Neural progenitor cell (in vitro differentiated cells): ENCODE measurements at regions not wholly inside any gene's neighbourhood (a gene's known extent, or its start where the extent isn't known, plus 50 kb on each side); places are given as distances from the start of the nearest gene placed in this dataset.

Experiments used
- DNase-seq: peaks from one replicate; pipeline ENCODE4 v3.0.0-alpha.2; 2016; ENCODE audit warnings: low spot score
- H2AFZ ChIP-seq: fragments of 200-600 bp; sonication (generic); replicated peaks from 2 replicates; pipeline ENCODE4 v1.6.1; 2016; ENCODE audit warnings: antibody characterized with exemption
- H3F3A ChIP-seq: fragments of 200-600 bp; sonication (generic); 2 replicates; pipeline ENCODE4 v1.6.1; 2016; ENCODE audit warnings: antibody characterized with exemption, low read depth
- H3K27ac ChIP-seq: fragments of 200-600 bp; sonication (generic); 2 replicates; pipeline ENCODE4 v1.5.1; 2016; ENCODE audit warnings: mild to moderate bottlenecking
- H3K27me3 ChIP-seq: fragments of 200-600 bp; sonication (generic); 2 replicates; pipeline ENCODE4 v1.6.1; 2016; ENCODE audit warnings: mild to moderate bottlenecking, moderate library complexity
- H3K36me3 ChIP-seq: fragments of 200-600 bp; sonication (generic); 2 replicates; pipeline ENCODE4 v1.5.1; 2016
- H3K4me1 ChIP-seq: fragments of 200-600 bp; sonication (generic); 2 replicates; pipeline ENCODE4 v1.6.1; 2016; ENCODE audit warnings: mixed run types
- H3K4me2 ChIP-seq: fragments of 200-600 bp; sonication (generic); 2 replicates; pipeline ENCODE4 v1.6.1; 2016
- H3K4me3 ChIP-seq: fragments of 200-600 bp; sonication (generic); 2 replicates; pipeline ENCODE4 v1.5.1; 2016
- H3K79me2 ChIP-seq: fragments of 200-600 bp; sonication (generic); 2 replicates; pipeline ENCODE4 v1.6.1; 2016; ENCODE audit warnings: low read depth
- H3K9ac ChIP-seq: fragments of 200-600 bp; sonication (generic); 2 replicates; pipeline ENCODE4 v1.6.1; 2016
- H3K9me3 ChIP-seq: fragments of 200-600 bp; sonication (generic); 2 replicates; pipeline ENCODE4 v1.5.1; 2016; ENCODE audit warnings: low read depth
- H4K20me1 ChIP-seq: fragments of 200-600 bp; sonication (generic); 2 replicates; pipeline ENCODE4 v1.6.1; 2016; ENCODE audit warnings: low read depth
- H3K27ac Mint-ChIP-seq: 3 replicates; pipeline ENCODE4 v1.8.0; 2021; ENCODE audit warnings: mixed read lengths
- H3K27me3 Mint-ChIP-seq: 2 replicates; pipeline ENCODE4 v1.8.0; 2022; ENCODE audit warnings: low read depth, mild to moderate bottlenecking, inconsistent platforms, moderate library complexity, mixed read lengths; ENCODE audit not compliant: insufficient read depth
- H3K36me3 Mint-ChIP-seq: 3 replicates; pipeline ENCODE4 v1.8.0; 2021; ENCODE audit warnings: mixed read lengths
- H3K4me1 Mint-ChIP-seq: 3 replicates; pipeline ENCODE4 v1.8.0; 2021; ENCODE audit warnings: mixed read lengths
- H3K4me3 Mint-ChIP-seq: 3 replicates; pipeline ENCODE4 v1.8.0; 2021; ENCODE audit warnings: mild to moderate bottlenecking, moderate library complexity, mixed read lengths
- H3K9me3 Mint-ChIP-seq: 3 replicates; pipeline ENCODE4 v1.8.0; 2020; ENCODE audit warnings: mixed read lengths
- EZH2 ChIP-seq: fragments of 200-600 bp; sonication (generic); IDR thresholded peaks from 2 replicates; pipeline ENCODE4 v1.6.1; 2017; ENCODE audit warnings: antibody characterized with exemption, mild to moderate bottlenecking, moderate library complexity
- EZH2phosphoT487 ChIP-seq: fragments of 200-600 bp; sonication (generic); IDR thresholded peaks from 2 replicates; pipeline ENCODE4 v1.6.1; 2017; ENCODE audit warnings: antibody characterized with exemption
- TF ChIP-seq, protein P1 (sequence below): fragments of 200-600 bp; sonication (generic); IDR thresholded peaks from 2 replicates; pipeline ENCODE4 v1.5.1; 2017; ENCODE audit warnings: antibody characterized with exemption, mild to moderate bottlenecking

DNA sequence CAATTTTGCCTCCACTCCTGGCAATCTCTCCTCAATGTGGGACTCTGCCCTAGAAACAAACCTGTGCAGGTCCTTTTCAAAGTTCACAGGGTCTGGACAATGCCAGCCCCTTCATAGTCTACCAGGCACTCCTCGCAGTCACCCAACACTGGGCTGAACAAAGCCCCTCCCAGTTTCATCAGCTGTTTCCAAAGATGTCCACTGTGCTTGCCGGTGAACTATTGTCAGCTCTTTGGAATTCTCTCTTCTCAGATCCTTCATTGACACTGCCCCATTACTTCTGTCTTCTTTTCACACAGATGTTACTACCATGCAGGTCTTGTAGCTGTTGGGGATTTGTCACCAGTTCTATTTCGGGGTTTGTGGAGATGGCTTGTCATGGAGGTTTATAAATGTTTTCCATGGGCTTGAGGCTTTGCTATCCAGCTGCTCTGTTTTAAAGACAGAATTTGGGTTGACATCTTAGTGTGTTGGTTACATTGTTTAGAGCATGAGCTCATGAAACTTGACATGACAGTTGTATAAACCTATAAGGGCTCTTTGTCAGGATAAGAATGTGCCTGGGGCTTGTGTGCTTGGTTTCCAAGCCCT is 77.3 kb upstream of the DHRS4 start:
- Histone ChIP-seq H3K9me3 (peaks cover 12% of the 10 kb centered on the region), H4K20me1 (no peaks in the 10 kb centered on the region), H3K4me3 (no peak overlapping the region), H2AFZ (no peak overlapping the region), H3F3A (no peaks in the 10 kb centered on the region), H3K4me1 (no peaks in the 10 kb centered on the region), H3K79me2 (no peaks in the 10 kb centered on the region), H3K27me3 (no peaks in the 10 kb centered on the region), H3K27ac (no peak overlapping the region), H3K9ac (no peak overlapping the region), H3K36me3 (no peaks in the 10 kb centered on the region), H3K4me2 (no peak overlapping the region)
- Mint-ChIP-seq H3K27ac (no peak overlapping the region), H3K4me1 (no peaks in the 10 kb centered on the region), H3K9me3 (no peaks in the 10 kb centered on the region), H3K4me3 (no peak overlapping the region), H3K36me3 (no peaks in the 10 kb centered on the region), H3K27me3 (no peaks in the 10 kb centered on the region)
- DNase-seq: no peak
- TF ChIP-seq EZH2 (no peak), EZH2phosphoT487 (no peak)
- TF ChIP-seq, protein P1, sequence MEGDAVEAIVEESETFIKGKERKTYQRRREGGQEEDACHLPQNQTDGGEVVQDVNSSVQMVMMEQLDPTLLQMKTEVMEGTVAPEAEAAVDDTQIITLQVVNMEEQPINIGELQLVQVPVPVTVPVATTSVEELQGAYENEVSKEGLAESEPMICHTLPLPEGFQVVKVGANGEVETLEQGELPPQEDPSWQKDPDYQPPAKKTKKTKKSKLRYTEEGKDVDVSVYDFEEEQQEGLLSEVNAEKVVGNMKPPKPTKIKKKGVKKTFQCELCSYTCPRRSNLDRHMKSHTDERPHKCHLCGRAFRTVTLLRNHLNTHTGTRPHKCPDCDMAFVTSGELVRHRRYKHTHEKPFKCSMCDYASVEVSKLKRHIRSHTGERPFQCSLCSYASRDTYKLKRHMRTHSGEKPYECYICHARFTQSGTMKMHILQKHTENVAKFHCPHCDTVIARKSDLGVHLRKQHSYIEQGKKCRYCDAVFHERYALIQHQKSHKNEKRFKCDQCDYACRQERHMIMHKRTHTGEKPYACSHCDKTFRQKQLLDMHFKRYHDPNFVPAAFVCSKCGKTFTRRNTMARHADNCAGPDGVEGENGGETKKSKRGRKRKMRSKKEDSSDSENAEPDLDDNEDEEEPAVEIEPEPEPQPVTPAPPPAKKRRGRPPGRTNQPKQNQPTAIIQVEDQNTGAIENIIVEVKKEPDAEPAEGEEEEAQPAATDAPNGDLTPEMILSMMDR: no peak

DNA sequence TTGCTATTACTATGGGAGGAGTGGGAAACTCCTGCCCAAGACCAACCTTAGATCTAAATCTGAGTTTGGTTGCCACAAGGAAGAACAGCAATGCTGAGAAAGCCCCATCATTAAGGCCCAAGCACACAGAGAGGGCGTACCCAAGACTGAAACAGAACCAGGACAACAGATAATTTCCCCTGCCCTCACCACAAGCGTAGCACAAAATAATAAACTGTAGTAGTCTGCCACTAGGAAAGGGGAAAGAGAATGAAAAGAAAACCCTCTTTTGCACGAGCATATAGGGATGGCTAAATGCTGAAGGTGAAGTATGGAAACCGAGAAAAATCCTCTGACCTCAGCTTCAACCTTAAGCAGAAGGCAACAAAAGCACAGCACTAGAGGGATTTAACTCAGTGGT is 76.5 kb upstream of the DHRS4 start:
- no peaks in the 10 kb centered on the region for H3K4me1 ChIP-seq
- no peak overlapping the region for H3K4me3 ChIP-seq
- H3K36me3 ChIP-seq: no peaks in the 10 kb centered on the region
- no peaks in the 10 kb centered on the region for H3K27me3 Mint-ChIP-seq
- H3K4me1 Mint-ChIP-seq: no peaks in the 10 kb centered on the region
- H4K20me1 ChIP-seq: no peaks in the 10 kb centered on the region
- TF ChIP-seq EZH2phosphoT487 (no peak), EZH2 (no peak)
- TF ChIP-seq, protein P1: no peak
- no peak overlapping the region for H3K27ac Mint-ChIP-seq
- no peaks in the 10 kb centered on the region for H3K9me3 Mint-ChIP-seq
- no peak overlapping the region for H3K4me3 Mint-ChIP-seq
- H3K27ac ChIP-seq: no peak overlapping the region
- DNase-seq: no peak
- H3F3A ChIP-seq: no peaks in the 10 kb centered on the region
- H3K36me3 Mint-ChIP-seq: no peaks in the 10 kb centered on the region
- H3K9ac ChIP-seq: no peak overlapping the region
- peaks cover 14% of the 10 kb centered on the region for H3K9me3 ChIP-seq
- H3K4me2 ChIP-seq: no peak overlapping the region
- H2AFZ ChIP-seq: no peak overlapping the region
- no peaks in the 10 kb centered on the region for H3K27me3 ChIP-seq
- H3K79me2 ChIP-seq: no peaks in the 10 kb centered on the region

DNA sequence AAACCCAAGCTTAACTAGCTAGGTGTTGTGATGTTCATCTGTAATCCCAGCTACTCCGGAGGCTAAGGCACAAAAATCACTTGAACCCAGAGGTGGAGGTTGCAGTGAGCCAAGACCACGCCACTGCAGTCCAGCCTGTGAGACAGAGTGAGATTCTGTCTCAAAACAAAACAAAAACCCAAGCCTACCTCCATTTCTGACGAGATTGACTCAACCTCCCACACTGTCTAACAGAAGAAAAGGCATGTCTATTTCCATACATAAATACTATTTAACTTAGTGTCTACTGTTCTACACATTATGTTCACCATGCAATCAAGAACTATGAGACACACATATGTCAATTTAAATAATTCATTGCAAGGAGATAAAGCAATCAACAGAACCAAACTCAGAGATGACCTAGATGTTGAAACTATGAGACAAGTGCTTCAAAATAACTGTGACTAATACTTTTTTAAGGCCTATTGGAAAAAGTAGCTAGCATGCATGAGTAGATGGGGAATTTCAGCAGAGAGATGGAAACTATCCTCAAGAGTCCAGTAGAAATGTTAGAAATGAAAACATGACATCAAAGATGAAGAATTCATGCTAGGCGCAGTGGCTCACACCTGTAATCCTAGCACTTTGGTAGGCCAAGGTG is 75.9 kb upstream of the DHRS4 start:
- Histone ChIP-seq H3K4me1 (no peaks in the 10 kb centered on the region), H3K9ac (no peak overlapping the region), H3K27me3 (no peaks in the 10 kb centered on the region), H3K27ac (no peak overlapping the region), H3K9me3 (peaks cover 19% of the 10 kb centered on the region), H3K4me3 (no peak overlapping the region), H2AFZ (no peak overlapping the region), H3K79me2 (no peaks in the 10 kb centered on the region), H3F3A (no peaks in the 10 kb centered on the region), H3K4me2 (no peak overlapping the region), H4K20me1 (no peaks in the 10 kb centered on the region), H3K36me3 (no peaks in the 10 kb centered on the region)
- TF ChIP-seq EZH2: no peak
- TF ChIP-seq, protein P1: no peak
- Mint-ChIP-seq H3K27me3 (no peaks in the 10 kb centered on the region), H3K4me1 (no peaks in the 10 kb centered on the region), H3K9me3 (no peaks in the 10 kb centered on the region), H3K27ac (no peak overlapping the region), H3K36me3 (no peaks in the 10 kb centered on the region), H3K4me3 (no peak overlapping the region)
- no peak for DNase-seq
